Astrocyte (in vitro differentiated cells and primary cell): ENCODE measurements at regions not wholly inside any gene's neighbourhood (a gene's known extent, or its start where the extent isn't known, plus 50 kb on each side); places are given as distances from the start of the nearest gene placed in this dataset.

ENCODE experiments used
- DNase-seq: peaks from one replicate; pipeline ENCODE4 v3.0.0-alpha.2; 2010; ENCODE audit warnings: low read depth
- FAIRE-seq: peaks from 2 replicates; lab custom pipeline; 2011; peaks lifted over from hg19 to GRCh38; lab: Jason Lieb, UNC
- H2AFZ ChIP-seq: 2 replicates; pipeline ENCODE4 v1.6.0; 2012; ENCODE audit warnings: low read depth, low read length, inconsistent platforms
- H3K27ac ChIP-seq: 2 replicates; pipeline ENCODE4 v1.5.1; 2011; ENCODE audit warnings: low read depth, low read length, inconsistent platforms
- H3K27me3 ChIP-seq: 2 replicates; pipeline ENCODE4 v1.6.0; 2011; ENCODE audit warnings: low read length, inconsistent platforms; ENCODE audit not compliant: insufficient read depth
- H3K36me3 ChIP-seq: 2 replicates; pipeline ENCODE4 v1.5.1; 2011; ENCODE audit warnings: low read length, inconsistent platforms; ENCODE audit not compliant: insufficient read depth
- H3K4me1 ChIP-seq: 2 replicates; pipeline ENCODE4 v1.5.1; 2011; ENCODE audit warnings: low read length, inconsistent platforms; ENCODE audit not compliant: insufficient read depth
- H3K4me2 ChIP-seq: 2 replicates; pipeline ENCODE4 v1.6.0; 2012; ENCODE audit warnings: low read length, inconsistent platforms
- H3K4me3 ChIP-seq: 2 replicates; pipeline ENCODE4 v1.5.1; 2011; ENCODE audit warnings: low read depth, mild to moderate bottlenecking, low read length, inconsistent platforms; ENCODE audit not compliant: insufficient read depth
- H3K79me2 ChIP-seq: 2 replicates; pipeline ENCODE4 v1.6.0; 2012; ENCODE audit warnings: mild to moderate bottlenecking, low read length, inconsistent platforms; ENCODE audit not compliant: insufficient read depth
- H3K9ac ChIP-seq: 2 replicates; pipeline ENCODE4 v1.6.0; 2012; ENCODE audit warnings: mild to moderate bottlenecking, low read length, inconsistent platforms
- H3K9me3 ChIP-seq: 2 replicates; pipeline ENCODE4 v1.5.1; 2012; ENCODE audit warnings: low read depth, mild to moderate bottlenecking, low read length, inconsistent platforms; ENCODE audit not compliant: insufficient read depth
- H4K20me1 ChIP-seq: 2 replicates; pipeline ENCODE4 v1.6.0; 2012; ENCODE audit warnings: low read length, inconsistent platforms; ENCODE audit not compliant: insufficient read depth
- H3K27ac Mint-ChIP-seq: one replicate; pipeline ENCODE4 v1.8.0; 2021; ENCODE audit warnings: mild to moderate bottlenecking, mixed read lengths; ENCODE audit not compliant: unreplicated experiment
- H3K27me3 Mint-ChIP-seq: one replicate; pipeline ENCODE4 v1.8.0; 2021; ENCODE audit warnings: low read depth, mixed read lengths; ENCODE audit not compliant: unreplicated experiment
- H3K36me3 Mint-ChIP-seq: one replicate; pipeline ENCODE4 v1.8.0; 2021; ENCODE audit warnings: low read depth, mixed read lengths; ENCODE audit not compliant: unreplicated experiment
- H3K4me1 Mint-ChIP-seq: one replicate; pipeline ENCODE4 v1.8.0; 2021; ENCODE audit warnings: low read depth, mixed read lengths; ENCODE audit not compliant: unreplicated experiment
- H3K4me3 Mint-ChIP-seq: one replicate; pipeline ENCODE4 v1.8.0; 2021; ENCODE audit warnings: mild to moderate bottlenecking, moderate library complexity, mixed read lengths; ENCODE audit not compliant: unreplicated experiment
- H3K9me3 Mint-ChIP-seq: one replicate; pipeline ENCODE4 v1.8.0; 2021; ENCODE audit warnings: mild to moderate bottlenecking, mixed read lengths; ENCODE audit not compliant: unreplicated experiment
- CTCF ChIP-seq: IDR thresholded peaks from 2 replicates; pipeline ENCODE4 v1.5.1; 2011; ENCODE audit warnings: low read depth, mild to moderate bottlenecking, inconsistent platforms, low read length, moderate library complexity; ENCODE audit not compliant: insufficient read depth
- EZH2 ChIP-seq: IDR thresholded peaks from 2 replicates; pipeline ENCODE4 v1.6.1; 2012; ENCODE audit warnings: mild to moderate bottlenecking, low read length, inconsistent platforms; ENCODE audit not compliant: insufficient read depth

- Histone ChIP-seq H4K20me1 (no peaks in the 10 kb centered on the region), H3K79me2 (no peaks in the 10 kb centered on the region), H3K4me2 (no peak overlapping the region), H3K4me3 (no peak overlapping the region), H3K27ac (no peak overlapping the region), H3K4me1 (peaks cover 25% of the 10 kb centered on the region), H3K9me3 (peaks cover 9% of the 10 kb centered on the region), H3K27me3 (no peaks in the 10 kb centered on the region), H3K36me3 (no peaks in the 10 kb centered on the region), H2AFZ (no peak overlapping the region), H3K9ac (no peak overlapping the region)
- FAIRE-seq (no peak), DNase-seq (no peak)
- peaks cover 38% of the 10 kb centered on the region for H3K4me1 Mint-ChIP-seq
- H3K27me3 Mint-ChIP-seq, result no peaks in the 10 kb centered on the region
- no peak overlapping the region for H3K4me3 Mint-ChIP-seq
- H3K36me3 Mint-ChIP-seq, result peaks cover 8% of the 10 kb centered on the region
- TF ChIP-seq CTCF (no peak), EZH2 (no peak)
- no peak overlapping the region for H3K27ac Mint-ChIP-seq
- peaks cover 38% of the 10 kb centered on the region for H3K9me3 Mint-ChIP-seq
These were observed 117.0 kb upstream of the NFIA start for GRCh38 chr1:60965280-60965854.

GRCh38 chr1:60963167-60963940 lies 119.0 kb upstream of the NFIA start:
- H3K9me3 Mint-ChIP-seq, result peaks cover 38% of the 10 kb centered on the region
- peaks cover 8% of the 10 kb centered on the region for H3K36me3 Mint-ChIP-seq
- Histone ChIP-seq H3K79me2 (no peaks in the 10 kb centered on the region), H3K4me2 (peak overlapping the region; percentile 31), H3K4me1 (peaks cover 25% of the 10 kb centered on the region), H3K9ac (no peak overlapping the region), H3K27me3 (no peaks in the 10 kb centered on the region), H3K4me3 (no peak overlapping the region), H4K20me1 (no peaks in the 10 kb centered on the region), H3K36me3 (no peaks in the 10 kb centered on the region), H3K9me3 (peaks cover 9% of the 10 kb centered on the region), H3K27ac (peak overlapping the region; percentile 24), H2AFZ (no peak overlapping the region)
- FAIRE-seq, result no peak
- DNase-seq, result no peak
- H3K4me1 Mint-ChIP-seq, result peaks cover 38% of the 10 kb centered on the region
- no peaks in the 10 kb centered on the region for H3K27me3 Mint-ChIP-seq
- H3K4me3 Mint-ChIP-seq, result peak overlapping the region; percentile 22
- H3K27ac Mint-ChIP-seq, result peak overlapping the region; percentile 62
- TF ChIP-seq CTCF (no peak), EZH2 (no peak)
